ENCODE measurements at regions not wholly inside any gene's neighbourhood (a gene's known extent, or its start where the extent isn't known, plus 50 kb on each side); places are given as distances from the start of the nearest gene placed in this dataset.
A peak's percentile ranks its signal among the peaks of the same experiment; 100 is the strongest.

- no TSS peak for BruUV-seq (replicated peaks)
- Mint-ChIP-seq H3K36me3 (ENCODE audit: insufficient read depth, unreplicated experiment) (no peaks in the 10 kb centered on the region), H3K4me1 (ENCODE audit: insufficient read depth, unreplicated experiment) (peaks cover 16% of the 10 kb centered on the region), H3K27me3 (ENCODE audit: insufficient read depth, unreplicated experiment) (no peaks in the 10 kb centered on the region), H3K4me3 (ENCODE audit: unreplicated experiment) (no peak overlapping the region), H3K9me3 (ENCODE audit: unreplicated experiment) (no peaks in the 10 kb centered on the region), H3K27ac (ENCODE audit: low read depth, unreplicated experiment) (no peak overlapping the region)
- DNase-seq (ENCODE audit: unreplicated experiment), result no peak
- TF ChIP-seq CTCF (IDR thresholded peaks at IDR 0.05; ENCODE audit: unreplicated experiment), result no peak
- intact Hi-C loops (cut with micrococcal nuclease), result no loop called here
- ChIA-PET POLR2A (interaction anchor here (0.6 to 0.7 kb wide), 2 partner anchors 41 to 318 kb away, joined by 3 read pairs; no protein-coding TSS in a partner anchor), CTCF (interaction anchor here (0.8 kb wide), 1 partner anchor 42 kb away, joined by 3 read pairs; no protein-coding TSS in a partner anchor)
These were observed 366.9 kb downstream of the SIPA1L2 start for GRCh38 chr1:232262991-232263390.

- Mint-ChIP-seq H3K27ac (ENCODE audit: low read depth, unreplicated experiment) (no peak overlapping the region), H3K9me3 (ENCODE audit: unreplicated experiment) (no peaks in the 10 kb centered on the region), H3K36me3 (ENCODE audit: insufficient read depth, unreplicated experiment) (no peaks in the 10 kb centered on the region), H3K4me1 (ENCODE audit: insufficient read depth, unreplicated experiment) (peaks cover 16% of the 10 kb centered on the region), H3K27me3 (ENCODE audit: insufficient read depth, unreplicated experiment) (no peaks in the 10 kb centered on the region), H3K4me3 (ENCODE audit: unreplicated experiment) (peak overlapping the region; percentile 8)
- POLR2A ChIA-PET, result interaction anchor here (0.7 to 2.5 kb wide), 6 partner anchors 9 to 31 kb away, joined by 3 to 12 read pairs (median 4); no protein-coding TSS in a partner anchor
- TF ChIP-seq CTCF (IDR thresholded peaks at IDR 0.05; ENCODE audit: unreplicated experiment), result no peak
- DNase-seq (ENCODE audit: unreplicated experiment), result peak; percentile 76
- CTCF ChIA-PET, result interaction anchor here (0.9 kb wide), 1 partner anchor 241 kb away, joined by 3 read pairs; no protein-coding TSS in a partner anchor
- intact Hi-C loops (cut with micrococcal nuclease), result no loop called here
- BruUV-seq (replicated peaks), result no TSS peak
These were observed 369.1 kb downstream of the SIPA1L2 start for GRCh38 chr1:232260861-232261260.

GRCh38 chr1:232260045-232260444 is 369.9 kb downstream of the SIPA1L2 start:
- POLR2A ChIA-PET, result interaction anchor here (0.6 to 2.5 kb wide), 8 partner anchors 10 to 226 kb away, joined by 3 to 12 read pairs (median 4); no protein-coding TSS in a partner anchor
- no peak for TF ChIP-seq CTCF (IDR thresholded peaks at IDR 0.05; ENCODE audit: unreplicated experiment)
- Mint-ChIP-seq H3K4me3 (ENCODE audit: unreplicated experiment) (no peak overlapping the region), H3K4me1 (ENCODE audit: insufficient read depth, unreplicated experiment) (peaks cover 16% of the 10 kb centered on the region), H3K9me3 (ENCODE audit: unreplicated experiment) (no peaks in the 10 kb centered on the region), H3K27me3 (ENCODE audit: insufficient read depth, unreplicated experiment) (no peaks in the 10 kb centered on the region), H3K36me3 (ENCODE audit: insufficient read depth, unreplicated experiment) (no peaks in the 10 kb centered on the region), H3K27ac (ENCODE audit: low read depth, unreplicated experiment) (no peak overlapping the region)
- intact Hi-C loops (cut with micrococcal nuclease), result no loop called here
- BruUV-seq (replicated peaks), result no TSS peak
- DNase-seq (ENCODE audit: unreplicated experiment), result no peak
- CTCF ChIA-PET, result interaction anchor here (0.7 to 1.1 kb wide), 2 partner anchors 9 to 548 kb away, joined by 3 to 4 read pairs; no protein-coding TSS in a partner anchor

GRCh38 chr1:232259333-232259732 is 370.6 kb downstream of the SIPA1L2 start:
- Mint-ChIP-seq H3K36me3 (ENCODE audit: insufficient read depth, unreplicated experiment) (no peaks in the 10 kb centered on the region), H3K4me1 (ENCODE audit: insufficient read depth, unreplicated experiment) (peaks cover 16% of the 10 kb centered on the region), H3K27me3 (ENCODE audit: insufficient read depth, unreplicated experiment) (no peaks in the 10 kb centered on the region), H3K9me3 (ENCODE audit: unreplicated experiment) (no peaks in the 10 kb centered on the region), H3K27ac (ENCODE audit: low read depth, unreplicated experiment) (no peak overlapping the region), H3K4me3 (ENCODE audit: unreplicated experiment) (no peak overlapping the region)
- TF ChIP-seq CTCF (IDR thresholded peaks at IDR 0.05; ENCODE audit: unreplicated experiment), result no peak
- DNase-seq (ENCODE audit: unreplicated experiment), result no peak
- ChIA-PET CTCF (interaction anchor here (1.1 kb wide), 1 partner anchor 547 kb away, joined by 3 read pairs; no protein-coding TSS in a partner anchor), POLR2A (interaction anchor here (0.6 to 2.5 kb wide), 7 partner anchors 11 to 918 kb away, joined by 3 to 12 read pairs (median 3); no protein-coding TSS in a partner anchor)
- BruUV-seq (replicated peaks), result no TSS peak
- intact Hi-C loops (cut with micrococcal nuclease), result no loop called here

Data from MCF 10A (cell line).